ENCODE measurements at regions not wholly inside any gene's neighbourhood (a gene's known extent, or its start where the extent isn't known, plus 50 kb on each side); places are given as distances from the start of the nearest gene placed in this dataset.

- Histone ChIP-seq H3K27ac (ENCODE audit: low read depth in 2 of 2, low read length in 1 of 2) (no peak overlapping the region), H3K4me1 (ENCODE audit: control insufficient read depth in 2 of 2, insufficient read depth in 2 of 2, low read length in 1 of 2) (no peaks in the 10 kb centered on the region), H3K9me3 (ENCODE audit: control insufficient read depth in 2 of 2, insufficient read depth in 1 of 2, low read depth in 1 of 2, low read length in 1 of 2) (no peaks in the 10 kb centered on the region), H3K27me3 (ENCODE audit: control insufficient read depth in 1 of 2, insufficient read depth in 2 of 2, low read length in 2 of 2) (no peaks in the 10 kb centered on the region), H3K36me3 (ENCODE audit: control insufficient read depth in 2 of 2, insufficient read depth in 2 of 2, low read length in 1 of 2) (no peaks in the 10 kb centered on the region), H3K4me3 (ENCODE audit: low read depth in 1 of 2, low read length in 2 of 2) (no peak overlapping the region)
- WGBS, 2 donors = 73 to 81% methylated on average over 2 of the region's 2 CpGs
These were observed 329.1 kb downstream of the MTX2 start for GRCh38 chr2:176598351-176598750.

- Histone ChIP-seq H3K36me3 (ENCODE audit: control insufficient read depth in 2 of 2, insufficient read depth in 2 of 2, low read length in 1 of 2) (no peaks in the 10 kb centered on the region), H3K27ac (ENCODE audit: low read depth in 2 of 2, low read length in 1 of 2) (no peak overlapping the region)
These were observed 330.7 kb downstream of the MTX2 start for GRCh38 chr2:176599796-176600485.

GRCh38 chr2:176601066-176601465 lies 331.8 kb downstream of the MTX2 start:
- Histone ChIP-seq H3K27ac (ENCODE audit: low read depth in 2 of 2, low read length in 1 of 2) (no peak overlapping the region), H3K4me1 (ENCODE audit: control insufficient read depth in 2 of 2, insufficient read depth in 2 of 2, low read length in 1 of 2) (no peaks in the 10 kb centered on the region), H3K36me3 (ENCODE audit: control insufficient read depth in 2 of 2, insufficient read depth in 2 of 2, low read length in 1 of 2) (no peaks in the 10 kb centered on the region), H3K4me3 (ENCODE audit: low read depth in 1 of 2, low read length in 2 of 2) (no peak overlapping the region), H3K27me3 (ENCODE audit: control insufficient read depth in 1 of 2, insufficient read depth in 2 of 2, low read length in 2 of 2) (no peaks in the 10 kb centered on the region), H3K9me3 (ENCODE audit: control insufficient read depth in 2 of 2, insufficient read depth in 1 of 2, low read depth in 1 of 2, low read length in 1 of 2) (no peaks in the 10 kb centered on the region)
- WGBS, 2 donors = 61 to 64% methylated on average over 2 of the region's 2 CpGs

More at GRCh38 chr2:176599796-176600485, 330.7 kb downstream of the MTX2 start:
- H3K4me3 ChIP-seq (ENCODE audit: low read depth in 1 of 2, low read length in 2 of 2) = no peak overlapping the region
- H3K27me3 ChIP-seq (ENCODE audit: control insufficient read depth in 1 of 2, insufficient read depth in 2 of 2, low read length in 2 of 2) = no peaks in the 10 kb centered on the region
- H3K4me1 ChIP-seq (ENCODE audit: control insufficient read depth in 2 of 2, insufficient read depth in 2 of 2, low read length in 1 of 2) = no peaks in the 10 kb centered on the region
- no peaks in the 10 kb centered on the region for H3K9me3 ChIP-seq (ENCODE audit: control insufficient read depth in 2 of 2, insufficient read depth in 1 of 2, low read depth in 1 of 2, low read length in 1 of 2)
- WGBS, 2 donors = 84 to 88% methylated on average over 10 of the region's 10 CpGs

GRCh38 chr2:176612036-176612435 lies 342.8 kb downstream of the MTX2 start:
- H3K9me3 ChIP-seq (ENCODE audit: control insufficient read depth in 2 of 2, insufficient read depth in 1 of 2, low read depth in 1 of 2, low read length in 1 of 2) = no peaks in the 10 kb centered on the region
- no peaks in the 10 kb centered on the region for H3K27me3 ChIP-seq (ENCODE audit: control insufficient read depth in 1 of 2, insufficient read depth in 2 of 2, low read length in 2 of 2)
- H3K27ac ChIP-seq (ENCODE audit: low read depth in 2 of 2, low read length in 1 of 2) = no peak overlapping the region
- no peak overlapping the region for H3K4me3 ChIP-seq (ENCODE audit: low read depth in 1 of 2, low read length in 2 of 2)
- H3K4me1 ChIP-seq (ENCODE audit: control insufficient read depth in 2 of 2, insufficient read depth in 2 of 2, low read length in 1 of 2) = no peaks in the 10 kb centered on the region
- no peaks in the 10 kb centered on the region for H3K36me3 ChIP-seq (ENCODE audit: control insufficient read depth in 2 of 2, insufficient read depth in 2 of 2, low read length in 1 of 2)
- 87 to 93% methylated on average over 4 of the region's 4 CpGs for WGBS, 2 donors

GRCh38 chr2:176612736-176613135 lies 343.5 kb downstream of the MTX2 start:
- Histone ChIP-seq H3K9me3 (ENCODE audit: control insufficient read depth in 2 of 2, insufficient read depth in 1 of 2, low read depth in 1 of 2, low read length in 1 of 2) (no peaks in the 10 kb centered on the region), H3K4me1 (ENCODE audit: control insufficient read depth in 2 of 2, insufficient read depth in 2 of 2, low read length in 1 of 2) (no peaks in the 10 kb centered on the region), H3K36me3 (ENCODE audit: control insufficient read depth in 2 of 2, insufficient read depth in 2 of 2, low read length in 1 of 2) (no peaks in the 10 kb centered on the region), H3K4me3 (ENCODE audit: low read depth in 1 of 2, low read length in 2 of 2) (no peak overlapping the region), H3K27me3 (ENCODE audit: control insufficient read depth in 1 of 2, insufficient read depth in 2 of 2, low read length in 2 of 2) (no peaks in the 10 kb centered on the region), H3K27ac (ENCODE audit: low read depth in 2 of 2, low read length in 1 of 2) (no peak overlapping the region)
- 46 to 47% methylated on average over 3 of the region's 3 CpGs for WGBS, 2 donors

GRCh38 chr2:176613323-176613987 lies 344.2 kb downstream of the MTX2 start:
- no peak overlapping the region for H3K27ac ChIP-seq (ENCODE audit: low read depth in 2 of 2, low read length in 1 of 2)
- 30 to 40% methylated on average over 3 of the region's 3 CpGs for WGBS, 2 donors
- peaks cover 0 to 3% of the 10 kb centered on the region in 2 donors for H3K27me3 ChIP-seq (ENCODE audit: control insufficient read depth in 1 of 2, insufficient read depth in 2 of 2, low read length in 2 of 2)
- H3K4me3 ChIP-seq (ENCODE audit: low read depth in 1 of 2, low read length in 2 of 2) = no peak overlapping the region
- no peaks in the 10 kb centered on the region for H3K9me3 ChIP-seq (ENCODE audit: control insufficient read depth in 2 of 2, insufficient read depth in 1 of 2, low read depth in 1 of 2, low read length in 1 of 2)
- H3K4me1 ChIP-seq (ENCODE audit: control insufficient read depth in 2 of 2, insufficient read depth in 2 of 2, low read length in 1 of 2) = no peaks in the 10 kb centered on the region
- no peaks in the 10 kb centered on the region for H3K36me3 ChIP-seq (ENCODE audit: control insufficient read depth in 2 of 2, insufficient read depth in 2 of 2, low read length in 1 of 2)

- 62 to 71% methylated on average over 2 of the region's 2 CpGs for WGBS, 2 donors
- Histone ChIP-seq H3K4me1 (ENCODE audit: control insufficient read depth in 2 of 2, insufficient read depth in 2 of 2, low read length in 1 of 2) (no peaks in the 10 kb centered on the region), H3K9me3 (ENCODE audit: control insufficient read depth in 2 of 2, insufficient read depth in 1 of 2, low read depth in 1 of 2, low read length in 1 of 2) (no peaks in the 10 kb centered on the region), H3K27me3 (ENCODE audit: control insufficient read depth in 1 of 2, insufficient read depth in 2 of 2, low read length in 2 of 2) (peaks cover 0 to 3% of the 10 kb centered on the region in 2 donors), H3K36me3 (ENCODE audit: control insufficient read depth in 2 of 2, insufficient read depth in 2 of 2, low read length in 1 of 2) (no peaks in the 10 kb centered on the region), H3K27ac (ENCODE audit: low read depth in 2 of 2, low read length in 1 of 2) (no peak overlapping the region), H3K4me3 (ENCODE audit: low read depth in 1 of 2, low read length in 2 of 2) (no peak overlapping the region)
These were observed 344.8 kb downstream of the MTX2 start for GRCh38 chr2:176614049-176614448.

GRCh38 chr2:176614930-176615329 lies 345.7 kb downstream of the MTX2 start:
- Histone ChIP-seq H3K4me1 (ENCODE audit: control insufficient read depth in 2 of 2, insufficient read depth in 2 of 2, low read length in 1 of 2) (no peaks in the 10 kb centered on the region), H3K27me3 (ENCODE audit: control insufficient read depth in 1 of 2, insufficient read depth in 2 of 2, low read length in 2 of 2) (peaks cover 0 to 3% of the 10 kb centered on the region in 2 donors), H3K4me3 (ENCODE audit: low read depth in 1 of 2, low read length in 2 of 2) (no peak overlapping the region), H3K27ac (ENCODE audit: low read depth in 2 of 2, low read length in 1 of 2) (no peak overlapping the region), H3K36me3 (ENCODE audit: control insufficient read depth in 2 of 2, insufficient read depth in 2 of 2, low read length in 1 of 2) (no peaks in the 10 kb centered on the region), H3K9me3 (ENCODE audit: control insufficient read depth in 2 of 2, insufficient read depth in 1 of 2, low read depth in 1 of 2, low read length in 1 of 2) (no peaks in the 10 kb centered on the region)
- WGBS, 2 donors = 26 to 30% methylated on average over 2 of the region's 2 CpGs

- 85 to 86% methylated on average over 6 of the region's 6 CpGs for WGBS, 2 donors
- Histone ChIP-seq H3K27me3 (ENCODE audit: control insufficient read depth in 1 of 2, insufficient read depth in 2 of 2, low read length in 2 of 2) (peaks cover 0 to 3% of the 10 kb centered on the region in 2 donors), H3K4me1 (ENCODE audit: control insufficient read depth in 2 of 2, insufficient read depth in 2 of 2, low read length in 1 of 2) (no peaks in the 10 kb centered on the region), H3K4me3 (ENCODE audit: low read depth in 1 of 2, low read length in 2 of 2) (no peak overlapping the region), H3K36me3 (ENCODE audit: control insufficient read depth in 2 of 2, insufficient read depth in 2 of 2, low read length in 1 of 2) (no peaks in the 10 kb centered on the region), H3K27ac (ENCODE audit: low read depth in 2 of 2, low read length in 1 of 2) (no peak overlapping the region), H3K9me3 (ENCODE audit: control insufficient read depth in 2 of 2, insufficient read depth in 1 of 2, low read depth in 1 of 2, low read length in 1 of 2) (no peaks in the 10 kb centered on the region)
These were observed 350.3 kb downstream of the MTX2 start for GRCh38 chr2:176619504-176619903.

- Histone ChIP-seq H3K27ac (ENCODE audit: low read depth in 2 of 2, low read length in 1 of 2) (no peak overlapping the region), H3K4me1 (ENCODE audit: control insufficient read depth in 2 of 2, insufficient read depth in 2 of 2, low read length in 1 of 2) (no peaks in the 10 kb centered on the region), H3K36me3 (ENCODE audit: control insufficient read depth in 2 of 2, insufficient read depth in 2 of 2, low read length in 1 of 2) (no peaks in the 10 kb centered on the region), H3K4me3 (ENCODE audit: low read depth in 1 of 2, low read length in 2 of 2) (no peak overlapping the region), H3K9me3 (ENCODE audit: control insufficient read depth in 2 of 2, insufficient read depth in 1 of 2, low read depth in 1 of 2, low read length in 1 of 2) (no peaks in the 10 kb centered on the region), H3K27me3 (ENCODE audit: control insufficient read depth in 1 of 2, insufficient read depth in 2 of 2, low read length in 2 of 2) (peaks cover 0 to 3% of the 10 kb centered on the region in 2 donors)
- WGBS, 2 donors = 49 to 69% methylated on average over 7 of the region's 7 CpGs
These were observed 352.1 kb downstream of the MTX2 start for GRCh38 chr2:176621350-176621749.
